ENCODE measurements at regions not wholly inside any gene's neighbourhood (a gene's known extent, or its start where the extent isn't known, plus 50 kb on each side); places are given as distances from the start of the nearest gene placed in this dataset.

DNA sequence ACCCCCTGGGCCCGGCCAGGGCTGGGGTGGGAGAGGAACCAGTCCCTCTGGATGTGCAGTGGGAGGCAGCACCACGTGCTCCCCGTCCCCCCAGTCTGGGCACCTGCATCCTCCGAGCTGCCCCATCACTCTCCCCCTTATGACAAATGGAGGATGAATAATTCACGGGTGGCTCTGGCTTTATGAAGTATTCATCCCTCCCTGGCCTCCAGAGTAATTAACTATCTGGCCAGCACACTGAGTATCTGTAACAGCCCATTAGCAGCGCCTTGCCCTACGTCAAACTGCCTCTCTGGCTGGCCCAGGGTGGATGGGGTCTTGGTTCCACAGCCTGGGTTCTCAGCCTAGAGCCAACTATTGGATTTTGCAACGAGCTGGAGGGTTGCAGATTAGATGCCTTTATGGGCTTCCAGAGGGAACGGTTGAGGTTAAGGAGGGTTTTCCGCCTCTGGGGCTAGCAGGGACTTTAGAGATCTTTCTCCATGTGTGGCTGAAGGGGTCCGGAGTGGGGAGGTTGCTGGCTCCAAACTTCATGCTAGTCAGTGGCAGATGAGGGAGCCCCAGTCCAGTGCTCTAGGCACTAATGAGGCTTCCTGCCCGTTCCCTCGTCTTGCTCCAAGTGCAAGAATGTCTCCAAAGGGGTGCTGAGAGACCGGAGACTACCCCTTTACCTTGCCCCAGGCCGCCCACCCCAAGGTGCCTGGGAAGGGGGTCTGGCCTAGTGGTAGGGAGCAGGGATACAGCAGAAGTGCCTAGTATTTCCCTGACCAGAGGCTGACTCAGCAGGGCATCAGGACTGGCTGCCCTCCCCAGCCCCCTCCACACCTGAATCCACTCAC, 53.5 kb upstream of the MLN start:
- Histone ChIP-seq H3T11ph (ENCODE audit: low read length) (no peak overlapping the region), H2BK5ac (ENCODE audit: insufficient read length, low read length) (no peak overlapping the region), H2AK5ac (ENCODE audit: insufficient read length, low read length) (no peak overlapping the region), H3K56ac (ENCODE audit: insufficient read length, low read depth, low read length) (no peak overlapping the region), H3K79me1 (ENCODE audit: insufficient read depth, low read depth, low read length, poor library complexity, severe bottlenecking) (no peaks in the 10 kb centered on the region), H4K8ac (replicated peaks; ENCODE audit: insufficient read length, low read depth, low read length) (no peak overlapping the region), H2BK12ac (ENCODE audit: insufficient read length, low read depth, low read length) (no peak overlapping the region), H3K27me3 (ENCODE audit: insufficient read depth, low read length) (no peaks in the 10 kb centered on the region), H2BK15ac (ENCODE audit: low read depth, low read length) (no peak overlapping the region), H4K91ac (ENCODE audit: insufficient read length, low read depth, low read length) (no peak overlapping the region), H3K79me2 (ENCODE audit: insufficient read depth, low read length) (no peaks in the 10 kb centered on the region), H3K14ac (ENCODE audit: insufficient read depth, low read length) (no peak overlapping the region), H3K4me1 (ENCODE audit: insufficient read depth, low read length) (no peaks in the 10 kb centered on the region), H3K4me2 (ENCODE audit: insufficient read depth, insufficient read length, low read length) (no peak overlapping the region), H2AFZ (ENCODE audit: low read length) (no peak overlapping the region), H3K4ac (ENCODE audit: low read depth, low read length) (no peak overlapping the region), H4K20me1 (ENCODE audit: control insufficient read depth, insufficient read depth, insufficient read length) (no peaks in the 10 kb centered on the region), H3K18ac (ENCODE audit: insufficient read length, low read depth, low read length) (no peak overlapping the region), H3K9ac (ENCODE audit: extremely low read depth, insufficient read length, low read length) (no peak overlapping the region), H2BK20ac (ENCODE audit: low read depth, low read length, poor library complexity, severe bottlenecking) (no peak overlapping the region), H3K23me2 (ENCODE audit: insufficient read length, low read depth, low read length, poor library complexity, severe bottlenecking) (no peaks in the 10 kb centered on the region), H2BK120ac (ENCODE audit: low read depth, low read length, poor library complexity, severe bottlenecking) (no peak overlapping the region), H3K27ac (ENCODE audit: insufficient read length, low read depth, low read length) (no peak overlapping the region), H3K9me3 (ENCODE audit: control insufficient read depth, low read depth, low read length) (no peaks in the 10 kb centered on the region), H4K5ac (ENCODE audit: insufficient read length, low read depth, low read length) (no peak overlapping the region), H3K23ac (ENCODE audit: insufficient read length, low read depth, low read length) (no peak overlapping the region)
- peak overlapping the region in 1 of 3 experiments; percentile 85; a peak in 1 of 7 replicates for H3K27ac Mint-ChIP-seq
- TF ChIP-seq, protein P1, sequence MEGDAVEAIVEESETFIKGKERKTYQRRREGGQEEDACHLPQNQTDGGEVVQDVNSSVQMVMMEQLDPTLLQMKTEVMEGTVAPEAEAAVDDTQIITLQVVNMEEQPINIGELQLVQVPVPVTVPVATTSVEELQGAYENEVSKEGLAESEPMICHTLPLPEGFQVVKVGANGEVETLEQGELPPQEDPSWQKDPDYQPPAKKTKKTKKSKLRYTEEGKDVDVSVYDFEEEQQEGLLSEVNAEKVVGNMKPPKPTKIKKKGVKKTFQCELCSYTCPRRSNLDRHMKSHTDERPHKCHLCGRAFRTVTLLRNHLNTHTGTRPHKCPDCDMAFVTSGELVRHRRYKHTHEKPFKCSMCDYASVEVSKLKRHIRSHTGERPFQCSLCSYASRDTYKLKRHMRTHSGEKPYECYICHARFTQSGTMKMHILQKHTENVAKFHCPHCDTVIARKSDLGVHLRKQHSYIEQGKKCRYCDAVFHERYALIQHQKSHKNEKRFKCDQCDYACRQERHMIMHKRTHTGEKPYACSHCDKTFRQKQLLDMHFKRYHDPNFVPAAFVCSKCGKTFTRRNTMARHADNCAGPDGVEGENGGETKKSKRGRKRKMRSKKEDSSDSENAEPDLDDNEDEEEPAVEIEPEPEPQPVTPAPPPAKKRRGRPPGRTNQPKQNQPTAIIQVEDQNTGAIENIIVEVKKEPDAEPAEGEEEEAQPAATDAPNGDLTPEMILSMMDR (conservative IDR thresholded peaks at IDR 0.05) = no peak
- no CpG with 5 or more reads among the region's 15 CpGs for WGBS (ENCODE audit: extremely low coverage, insufficient read length, low lambda C conversion rate)
- no peaks in the 10 kb centered on the region for H3K36me3 Mint-ChIP-seq (ENCODE audit: insufficient read depth in 1 of 3, low read depth in 3 of 3)
- DNase-seq = no peak
- H3K4me3 Mint-ChIP-seq = no peak overlapping the region
- H3K27me3 Mint-ChIP-seq (ENCODE audit: low read depth) = peaks cover 7% of the 10 kb centered on the region
- no peaks in the 10 kb centered on the region; a peak in 1 of 5 replicates for H3K9me3 Mint-ChIP-seq
- peaks cover 8 to 17% of the 10 kb centered on the region in 2 experiments for H3K4me1 Mint-ChIP-seq

All from H9 (cell line).